Thyroid gland (tissue), 4 donors: ENCODE measurements at regions not wholly inside any gene's neighbourhood (a gene's known extent, or its start where the extent isn't known, plus 50 kb on each side); places are given as distances from the start of the nearest gene placed in this dataset.

Experiments used
- DNase-seq, 2 donors: peaks; one replicate each; pipeline ENCODE4 v3.0.0-alpha.2; 2019
- H3K27ac ChIP-seq, 3 donors: fragments of 200-600 bp; sonication (generic); 1 replicate in 2 of 3; 2 replicates in 1 of 3; pipeline ENCODE4 v1.5.1; 2016 to 2019; ENCODE audit warnings: mild to moderate bottlenecking in 1 of 3, moderate library complexity in 1 of 3
- H3K27me3 ChIP-seq: fragments of 200-600 bp; sonication (generic); one replicate; pipeline ENCODE4 v1.5.1; 2019
- H3K36me3 ChIP-seq, 2 donors: fragments of 200-600 bp; sonication (generic); one replicate each; pipeline ENCODE4 v1.5.1; 2016 to 2019
- H3K4me1 ChIP-seq, 2 donors: fragments of 200-600 bp; sonication (generic); one replicate each; pipeline ENCODE4 v1.5.1; 2017 to 2019
- H3K4me3 ChIP-seq, 3 donors: fragments of 200-600 bp; sonication (generic); replicated peaks in 1 of 3; 1 replicate in 2 of 3; 2 replicates in 1 of 3; pipeline ENCODE4 v1.5.1; 2016; ENCODE audit warnings: mild to moderate bottlenecking in 1 of 3
- H3K9me3 ChIP-seq: fragments of 200-600 bp; sonication (generic); one replicate; pipeline ENCODE4 v1.5.1; 2017
- CTCF ChIP-seq, 6 experiments: fragments of 200-600 bp in 3 of 6; fragments of 450-650 bp in 3 of 6; sonication (generic) in 3 of 6; IDR thresholded peaks; one replicate each; pipeline ENCODE4 v1.5.1; 2016 to 2019; ENCODE audit warnings: antibody characterized with exemption in 6 of 6, mild to moderate bottlenecking in 2 of 6, inconsistent platforms in 1 of 6, moderate library complexity in 1 of 6
- POLR2A ChIP-seq, 2 donors: fragments of 450-650 bp; IDR thresholded peaks; one replicate each; pipeline ENCODE4 v1.6.1; 2017; ENCODE audit warnings: antibody characterized with exemption in 2 of 2, mild to moderate bottlenecking in 2 of 2, moderate library complexity in 1 of 2
- WGBS, 2 donors: methylation state at CpG; one replicate each; pipeline ENCODE4 v1.1.5; 2017; 5-methylcytosine and 5-hydroxymethylcytosine counted together
- intact Hi-C: fragments of 100-400 bp; cut with DNase I; formaldehyde crosslinking; loops from one replicate; pipeline ENCODE4 v1.15.1; 2023

- TF ChIP-seq POLR2A (IDR thresholded peaks at IDR 0.05) (no peak), CTCF (IDR thresholded peaks at IDR 0.05) (no peak)
These were observed 141.2 kb downstream of the TM2D1 start for GRCh38 chr1:61583703-61584102.

DNA sequence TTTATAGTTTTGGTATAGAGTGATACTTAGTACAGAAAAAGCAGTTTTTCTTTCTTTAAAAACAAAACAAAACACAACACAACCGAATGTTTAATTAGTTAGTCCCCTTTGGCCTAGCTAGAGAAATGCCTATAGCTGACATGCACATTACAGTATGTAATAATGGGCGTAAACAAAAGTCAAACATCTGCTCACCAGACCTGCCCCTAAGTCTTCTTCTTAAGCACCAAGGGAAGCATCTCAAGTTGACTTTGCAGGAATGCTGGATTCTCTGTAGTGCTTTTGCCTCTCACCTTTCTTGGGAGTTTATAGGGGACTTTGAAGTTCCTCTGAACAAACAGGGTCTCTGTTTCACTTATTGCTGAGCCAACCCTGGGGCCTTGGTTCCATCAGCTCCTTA is 143.7 kb downstream of the TM2D1 start:
- no peaks in the 10 kb centered on the region for H3K36me3 ChIP-seq
- H3K4me3 ChIP-seq: no peak overlapping the region
- H3K4me1 ChIP-seq: no peaks in the 10 kb centered on the region
- TF ChIP-seq POLR2A (IDR thresholded peaks at IDR 0.05) (no peak), CTCF (IDR thresholded peaks at IDR 0.05) (no peak)
- H3K9me3 ChIP-seq: no peaks in the 10 kb centered on the region
- no peak for DNase-seq
- intact Hi-C loops: no loop called here
- no peak overlapping the region for H3K27ac ChIP-seq
- WGBS, 2 donors: 90 to 95% methylated on average over 2 of the region's 2 CpGs
- no peaks in the 10 kb centered on the region for H3K27me3 ChIP-seq

More at GRCh38 chr1:61583703-61584102, 141.2 kb downstream of the TM2D1 start:
- Histone ChIP-seq H3K27me3 (no peaks in the 10 kb centered on the region), H3K27ac (no peak overlapping the region), H3K36me3 (no peaks in the 10 kb centered on the region), H3K4me3 (no peak overlapping the region), H3K9me3 (no peaks in the 10 kb centered on the region), H3K4me1 (no peaks in the 10 kb centered on the region)
- no peak for DNase-seq
- 69 to 81% methylated on average over 2 of the region's 2 CpGs for WGBS, 2 donors
- intact Hi-C loops: no loop called here

DNA sequence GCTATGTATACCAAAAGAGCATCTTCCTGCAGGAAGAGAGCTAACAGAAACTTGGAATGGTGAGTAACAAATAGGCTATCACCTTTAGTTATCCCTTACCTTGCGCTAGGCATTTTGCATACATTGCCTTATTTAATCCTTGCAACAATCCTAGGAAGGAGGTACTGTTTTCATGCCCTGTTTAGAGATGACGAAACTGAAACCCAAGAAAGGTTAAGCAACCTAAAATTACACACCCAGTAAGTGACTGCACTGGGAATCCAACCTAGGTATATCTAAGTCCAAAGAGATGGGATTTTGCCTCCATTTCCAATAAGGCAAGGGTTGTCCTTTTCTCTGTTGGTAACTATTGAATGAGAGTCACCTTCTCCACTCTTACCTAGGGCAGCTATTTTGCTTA is 144.5 kb downstream of the TM2D1 start:
- no peaks in the 10 kb centered on the region for H3K9me3 ChIP-seq
- H3K27me3 ChIP-seq: no peaks in the 10 kb centered on the region
- DNase-seq: no peak
- H3K4me1 ChIP-seq: no peaks in the 10 kb centered on the region
- 93 to 97% methylated on average over 2 of the region's 2 CpGs for WGBS, 2 donors
- no peak for TF ChIP-seq POLR2A (IDR thresholded peaks at IDR 0.05)
- no peak for TF ChIP-seq CTCF (IDR thresholded peaks at IDR 0.05)
- no peak overlapping the region for H3K4me3 ChIP-seq
- no peak overlapping the region for H3K27ac ChIP-seq
- intact Hi-C loops: no loop called here
- no peaks in the 10 kb centered on the region for H3K36me3 ChIP-seq

- Histone ChIP-seq H3K36me3 (no peaks in the 10 kb centered on the region), H3K27me3 (no peaks in the 10 kb centered on the region), H3K4me3 (no peak overlapping the region), H3K4me1 (no peaks in the 10 kb centered on the region), H3K9me3 (no peaks in the 10 kb centered on the region), H3K27ac (no peak overlapping the region)
- intact Hi-C loops: no loop called here
- no peak for TF ChIP-seq POLR2A (IDR thresholded peaks at IDR 0.05)
- no peak for TF ChIP-seq CTCF (IDR thresholded peaks at IDR 0.05)
- WGBS, 2 donors: 95 to 96% methylated on average over 1 of the region's 1 CpG
- DNase-seq: no peak
These were observed 145.1 kb downstream of the TM2D1 start for GRCh38 chr1:61579802-61580201.

DNA sequence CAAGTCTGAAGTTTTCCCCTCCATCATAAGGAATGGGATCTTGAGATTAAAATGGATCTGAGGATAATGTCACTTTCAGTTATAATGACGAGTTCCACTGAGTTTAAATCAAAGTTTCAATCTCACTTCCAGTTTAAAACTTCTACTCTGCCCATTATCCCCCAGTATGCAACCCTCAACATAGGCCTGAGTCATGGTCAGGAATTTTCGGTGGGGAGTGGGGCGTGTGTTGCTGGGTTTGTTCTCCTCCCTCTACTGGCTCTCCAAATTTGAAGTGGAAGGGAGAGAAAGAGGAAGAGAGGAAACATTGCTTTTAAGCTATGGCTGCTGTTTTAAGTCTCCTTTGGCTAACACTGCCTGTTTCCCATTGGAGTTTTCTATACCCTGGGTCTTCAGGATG is 152.9 kb downstream of the TM2D1 start:
- Histone ChIP-seq H3K4me1 (no peaks in the 10 kb centered on the region), H3K27me3 (no peaks in the 10 kb centered on the region), H3K9me3 (no peaks in the 10 kb centered on the region), H3K4me3 (no peak overlapping the region), H3K36me3 (no peaks in the 10 kb centered on the region), H3K27ac (no peak overlapping the region)
- no peak for DNase-seq
- 76 to 80% methylated on average over 3 of the region's 3 CpGs for WGBS, 2 donors
- no peak for TF ChIP-seq POLR2A (IDR thresholded peaks at IDR 0.05)
- intact Hi-C loops: no loop called here

GRCh38 chr1:61570191-61570590 is 154.8 kb downstream of the TM2D1 start:
- Histone ChIP-seq H3K36me3 (no peaks in the 10 kb centered on the region), H3K4me1 (no peaks in the 10 kb centered on the region), H3K27ac (no peak overlapping the region), H3K9me3 (no peaks in the 10 kb centered on the region), H3K4me3 (no peak overlapping the region), H3K27me3 (no peaks in the 10 kb centered on the region)
- DNase-seq: no peak
- intact Hi-C loops: no loop called here
- 80 to 89% methylated on average over 1 of the region's 1 CpG for WGBS, 2 donors
- no peak for TF ChIP-seq POLR2A (IDR thresholded peaks at IDR 0.05)
- no peak for TF ChIP-seq CTCF (IDR thresholded peaks at IDR 0.05)
